IMR-90 (cell line): ENCODE measurements at regions not wholly inside any gene's neighbourhood (a gene's known extent, or its start where the extent isn't known, plus 50 kb on each side); places are given as distances from the start of the nearest gene placed in this dataset.
A peak's percentile ranks its signal among the peaks of the same experiment; 100 is the strongest.

Experiments
- ATAC-seq: fragments of 200-7000 bp; cut with Tn5 transposase; 2 replicates; pipeline ENCODE4 v1.9.1; 2020; ENCODE audit warnings: low read depth, mild to moderate bottlenecking, moderate library complexity
- BruUV-seq: library from RNA; stranded (reverse); fragments of 400-500 nt; replicated peaks from 2 replicates; lab custom pipeline; 2021; lab: Mats Ljungman, UMichigan
- CTCF ChIA-PET: fragments of 300-600 bp; formaldehyde crosslinking; extraction: SDS; loops from one replicate; lab custom pipeline; 2021; ENCODE audit warnings: antibody characterized with exemption; lab: Yijun Ruan, JAX
- POLR2A ChIA-PET: fragments of 300-600 bp; sonication (Branson Sonifier 250); formaldehyde crosslinking; loops from one replicate; lab custom pipeline; 2022; ENCODE audit warnings: antibody characterized with exemption; ENCODE audit not compliant: unreplicated experiment; lab: Charles Lee
- DNase-seq: peaks from one replicate; pipeline ENCODE4 v3.0.0; 2013
- H2AFZ ChIP-seq: replicated peaks from 2 replicates; pipeline ENCODE3; 2013; ENCODE audit warnings: low read length, mild to moderate bottlenecking; ENCODE audit not compliant: poor library complexity
- H2AK5ac ChIP-seq: 2 replicates; pipeline ENCODE4 v1.6.1; 2013; ENCODE audit warnings: low read depth, low read length, inconsistent platforms
- H2AK9ac ChIP-seq: replicated peaks from 2 replicates; pipeline ENCODE3; 2013; ENCODE audit warnings: mild to moderate bottlenecking, low read depth, low read length, moderate library complexity; ENCODE audit not compliant: poor library complexity
- H2BK120ac ChIP-seq: 2 replicates; pipeline ENCODE4 v1.6.1; 2013; ENCODE audit warnings: low read depth, low read length, inconsistent platforms
- H2BK15ac ChIP-seq: 3 replicates; pipeline ENCODE4 v1.6.1; 2013; ENCODE audit warnings: low read depth, low read length, inconsistent platforms
- H2BK20ac ChIP-seq: 2 replicates; pipeline ENCODE4 v1.6.1; 2013; ENCODE audit warnings: low read depth, mild to moderate bottlenecking, inconsistent platforms, low read length, moderate library complexity
- H2BK5ac ChIP-seq: 2 replicates; pipeline ENCODE4 v1.6.1; 2013; ENCODE audit warnings: mild to moderate bottlenecking, low read depth, low read length, inconsistent platforms; ENCODE audit not compliant: poor library complexity, severe bottlenecking
- H3K14ac ChIP-seq: replicated peaks from 2 replicates; pipeline ENCODE4 v1.6.1; 2013; ENCODE audit warnings: low read depth, low read length, inconsistent platforms
- H3K18ac ChIP-seq: 2 replicates; pipeline ENCODE4 v1.6.1; 2013; ENCODE audit warnings: low read depth, low read length, control low read depth
- H3K23ac ChIP-seq: 2 replicates; pipeline ENCODE4 v1.6.1; 2013; ENCODE audit warnings: low read depth, low read length, inconsistent platforms
- H3K27ac ChIP-seq: 2 replicates; pipeline ENCODE4 v1.5.1; 2013; ENCODE audit warnings: mild to moderate bottlenecking, control low read depth, low read length; ENCODE audit not compliant: insufficient read depth
- H3K27me3 ChIP-seq: 2 replicates; pipeline ENCODE4 v1.6.1; 2013; ENCODE audit warnings: low read length; ENCODE audit not compliant: control insufficient read depth, insufficient read depth
- H3K36me3 ChIP-seq: 2 replicates; pipeline ENCODE4 v1.6.1; 2013; ENCODE audit warnings: low read length, mixed read lengths; ENCODE audit not compliant: control insufficient read depth, insufficient read depth
- H3K4ac ChIP-seq: 2 replicates; pipeline ENCODE4 v1.6.1; 2013; ENCODE audit warnings: low read depth, low read length, inconsistent platforms
- H3K4me1 ChIP-seq: 2 replicates; pipeline ENCODE4 v1.6.1; 2013; ENCODE audit warnings: low read length, mixed read lengths; ENCODE audit not compliant: control insufficient read depth, insufficient read depth
- H3K4me2 ChIP-seq: 2 replicates; pipeline ENCODE4 v1.6.1; 2013; ENCODE audit warnings: low read depth, mild to moderate bottlenecking, control low read depth, low read length, moderate library complexity
- H3K4me3 ChIP-seq: 2 replicates; pipeline ENCODE4 v1.5.1; 2013; ENCODE audit warnings: low read depth, mild to moderate bottlenecking, control low read depth, low read length, moderate library complexity; ENCODE audit not compliant: insufficient read depth
- H3K56ac ChIP-seq: 2 replicates; pipeline ENCODE4 v1.6.1; 2013; ENCODE audit warnings: low read length, inconsistent platforms; ENCODE audit not compliant: insufficient read depth; ENCODE audit errors: extremely low read depth
- H3K79me1 ChIP-seq, 2 experiments: 2 replicates each; pipeline ENCODE4 v1.6.1; 2013; ENCODE audit warnings: low read length in 2 of 2, inconsistent platforms in 1 of 2, low read depth in 1 of 2
- H3K9ac ChIP-seq: 2 replicates; pipeline ENCODE4 v1.6.1; 2013; ENCODE audit warnings: low read depth, low read length, control low read depth
- H3K9me1 ChIP-seq: 2 replicates; pipeline ENCODE4 v1.6.1; 2013; ENCODE audit warnings: low read length, inconsistent platforms; ENCODE audit not compliant: insufficient read depth
- H3K9me3 ChIP-seq: 2 replicates; pipeline ENCODE4 v1.6.1; 2013; ENCODE audit warnings: low read length; ENCODE audit not compliant: control insufficient read depth, insufficient read depth
- H4K20me1 ChIP-seq: 2 replicates; pipeline ENCODE4 v1.6.1; 2013; ENCODE audit warnings: low read length, inconsistent platforms; ENCODE audit not compliant: insufficient read depth
- H4K5ac ChIP-seq: 2 replicates; pipeline ENCODE4 v1.6.1; 2013; ENCODE audit warnings: mild to moderate bottlenecking, low read depth, low read length, control low read depth
- H4K8ac ChIP-seq, 2 experiments: 2 replicates each; pipeline ENCODE4 v1.6.1; 2013; ENCODE audit warnings: low read depth in 2 of 2, low read length in 2 of 2, control low read depth in 1 of 2, inconsistent platforms in 1 of 2
- H4K91ac ChIP-seq: 2 replicates; pipeline ENCODE4 v1.6.1; 2013; ENCODE audit warnings: low read depth, low read length, inconsistent platforms; ENCODE audit not compliant: insufficient read depth
- CHD1 ChIP-seq: IDR thresholded peaks from 2 replicates; pipeline ENCODE4 v1.6.1; 2012; ENCODE audit warnings: low read depth, low read length, improper control_type of control experiment
- WGBS, 2 experiments: methylation state at CpG; one replicate each; pipeline versions ENCODE4 v1.1.5 to v1.1.7; 2013; ENCODE audit warnings: missing lambda C conversion rate in 2 of 2; ENCODE audit not compliant: insufficient read length in 1 of 2; ENCODE audit errors: extremely low coverage in 2 of 2; 5-methylcytosine and 5-hydroxymethylcytosine counted together
- dilution Hi-C: fragments of 300-500 bp; cut with HindIII; formaldehyde crosslinking; loops from one replicate; pipeline ENCODE4 v1.14.3; 2018; ENCODE audit warnings: low sequenced_read_pairs; ENCODE audit not compliant: unreplicated experiment
- in situ Hi-C: fragments of 300-500 bp; cut with MboI; formaldehyde crosslinking; loops from 3 replicates; pipeline ENCODE4 v1.14.3; 2019; ENCODE audit warnings: low sequenced_read_pairs, inconsistent platforms, mixed read lengths
- intact Hi-C: fragments of 100-400 bp; cut with micrococcal nuclease; formaldehyde crosslinking; loops from 2 replicates; pipeline ENCODE4 v1.10.0; 2022

DNA sequence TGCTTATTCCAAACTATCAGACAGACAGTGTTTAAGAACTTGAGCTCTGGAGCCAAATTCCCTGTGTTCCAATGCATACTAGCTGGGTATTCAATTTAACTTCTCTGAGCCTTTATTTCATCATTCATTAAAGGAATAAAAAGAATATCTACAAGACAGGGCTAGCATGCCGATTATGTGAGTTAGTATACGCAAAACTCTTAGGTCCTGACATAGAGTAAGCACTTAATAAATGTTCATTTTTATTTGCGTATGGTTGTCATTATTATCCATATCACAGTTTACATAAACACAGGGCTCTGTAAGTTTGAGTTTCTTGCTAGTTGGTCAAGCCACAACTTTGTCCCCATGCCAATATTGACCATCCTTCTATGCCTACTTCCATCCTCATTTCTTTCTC lies 161.5 kb downstream of the NUAK1 start:
- dilution Hi-C loops (no loop called here), intact Hi-C loops (no loop called here), in situ Hi-C loops (no loop called here)
- H3K4ac ChIP-seq = peak overlapping the region; percentile 14; the same call in 1 of the 2 replicates
- peak overlapping the region; percentile 46; the same call in 1 of the 2 replicates for H3K23ac ChIP-seq
- no peak overlapping the region for H3K4me3 ChIP-seq
- peak overlapping the region; percentile 64; the same call in 1 of the 2 replicates for H3K4me2 ChIP-seq
- no peaks in the 10 kb centered on the region for H3K27me3 ChIP-seq
- H4K20me1 ChIP-seq = peaks cover 7% of the 10 kb centered on the region; the same call in 1 of the 2 replicates
- peak overlapping the region; percentile 74; the same call in 1 of the 2 replicates for H3K18ac ChIP-seq
- CTCF ChIA-PET = interaction anchor here (0.6 to 1.8 kb wide), 4 partner anchors 9 to 165 kb away, joined by 3 to 4 read pairs (median 4); no protein-coding TSS in a partner anchor
- H4K91ac ChIP-seq = peak overlapping the region; percentile 27
- no peak for TF ChIP-seq CHD1
- H3K4me1 ChIP-seq = peaks cover 11% of the 10 kb centered on the region
- H3K79me1 ChIP-seq = no peaks in the 10 kb centered on the region
- no peak overlapping the region for H3K9ac ChIP-seq
- no peaks in the 10 kb centered on the region for H3K9me3 ChIP-seq
- no peak overlapping the region; the same call in 1 of the 2 replicates for H4K5ac ChIP-seq
- H2BK15ac ChIP-seq = peak overlapping the region; percentile 13; the same call in 1 of the 3 replicates
- H3K9me1 ChIP-seq = 0 out of 2 replicates have a peak, but pooled peaks cover 5% of the 10 kb centered on the region
- no peak overlapping the region for H3K27ac ChIP-seq
- H3K14ac ChIP-seq = peak overlapping the region; percentile 17; the same call in 1 of the 2 replicates
- POLR2A ChIA-PET = no interaction called here
- peak overlapping the region; percentile 39; the same call in 1 of the 2 replicates for H2BK120ac ChIP-seq
- WGBS, 2 experiments = no CpG with 5 or more reads among the region's 3 CpGs
- H2BK5ac ChIP-seq = peak overlapping the region; percentile 85
- ATAC-seq (peak; percentile 68), DNase-seq (peak; percentile 56)
- H2AFZ ChIP-seq = no peak overlapping the region
- H4K8ac ChIP-seq = peak overlapping the region in 1 of 2 experiments; percentile 70; a peak in 2 of 4 replicates
- no peak overlapping the region for H3K56ac ChIP-seq
- H2BK20ac ChIP-seq = peak overlapping the region; percentile 54
- H3K36me3 ChIP-seq = no peaks in the 10 kb centered on the region
- BruUV-seq = no TSS peak
- H2AK9ac ChIP-seq = no peak overlapping the region
- no peak overlapping the region; the same call in 1 of the 2 replicates for H2AK5ac ChIP-seq
